GM23338 (cell line): ENCODE measurements at regions not wholly inside any gene's neighbourhood (a gene's known extent, or its start where the extent isn't known, plus 50 kb on each side); places are given as distances from the start of the nearest gene placed in this dataset.

Experiments
- ATAC-seq: fragments of 200-7000 bp; cut with Tn5 transposase; 3 replicates; pipeline ENCODE4 v1.9.1; 2020
- DNase-seq: peaks from one replicate; pipeline ENCODE4 v3.0.0-alpha.2; 2015; ENCODE audit warnings: low spot score
- H2AFZ ChIP-seq: fragments of 200-600 bp; sonication (generic); 2 replicates; pipeline ENCODE4 v1.8.0; 2016; ENCODE audit warnings: antibody characterized with exemption, mild to moderate bottlenecking, moderate library complexity
- H3F3A ChIP-seq: fragments of 200-600 bp; sonication (generic); replicated peaks from 2 replicates; pipeline ENCODE4 v1.8.0; 2017; ENCODE audit warnings: antibody characterized with exemption, mixed run types, low read depth
- H3K27ac ChIP-seq: fragments of 200-600 bp; sonication (generic); 2 replicates; pipeline ENCODE4 v1.6.1; 2016; ENCODE audit warnings: low read depth
- H3K27me3 ChIP-seq: fragments of 200-600 bp; sonication (generic); 2 replicates; pipeline ENCODE4 v1.8.0; 2016; ENCODE audit warnings: mild to moderate bottlenecking, mixed run types, moderate library complexity; ENCODE audit not compliant: insufficient read depth
- H3K36me3 ChIP-seq: fragments of 200-600 bp; sonication (generic); 2 replicates; pipeline ENCODE4 v1.8.0; 2016; ENCODE audit warnings: mild to moderate bottlenecking; ENCODE audit not compliant: insufficient read depth
- H3K4me1 ChIP-seq: fragments of 200-600 bp; sonication (generic); 2 replicates; pipeline ENCODE4 v1.8.0; 2016; ENCODE audit warnings: mild to moderate bottlenecking, moderate library complexity; ENCODE audit not compliant: insufficient read depth
- H3K4me2 ChIP-seq: fragments of 200-600 bp; sonication (generic); 2 replicates; pipeline ENCODE4 v1.7.1; 2017; ENCODE audit warnings: mixed run types
- H3K4me3 ChIP-seq: fragments of 200-600 bp; sonication (generic); 2 replicates; pipeline ENCODE4 v1.6.1; 2016; ENCODE audit warnings: mixed run types
- H3K79me2 ChIP-seq: fragments of 200-600 bp; sonication (generic); replicated peaks from 2 replicates; pipeline ENCODE4 v1.8.0; 2017; ENCODE audit warnings: mild to moderate bottlenecking; ENCODE audit not compliant: insufficient read depth
- H3K9me2 ChIP-seq: fragments of 200-600 bp; sonication (generic); 2 replicates; pipeline ENCODE4 v1.8.0; 2017; ENCODE audit not compliant: insufficient read depth
- H4K20me1 ChIP-seq: fragments of 200-600 bp; sonication (generic); replicated peaks from 2 replicates; pipeline ENCODE4 v1.8.0; 2017; ENCODE audit warnings: mild to moderate bottlenecking; ENCODE audit not compliant: insufficient read depth
- H3K27ac Mint-ChIP-seq: 2 replicates; pipeline ENCODE4 v1.8.0; 2020; ENCODE audit warnings: inconsistent platforms, mild to moderate bottlenecking, moderate library complexity, mixed read lengths
- H3K27me3 Mint-ChIP-seq: 3 replicates; pipeline ENCODE4 v1.8.0; 2022; ENCODE audit warnings: low read depth, mild to moderate bottlenecking, moderate library complexity, mixed read lengths, inconsistent platforms; ENCODE audit not compliant: insufficient read depth, poor library complexity
- H3K36me3 Mint-ChIP-seq: 3 replicates; pipeline ENCODE4 v1.8.0; 2021; ENCODE audit warnings: low read depth, mild to moderate bottlenecking, inconsistent platforms, moderate library complexity, mixed read lengths
- H3K4me1 Mint-ChIP-seq: 3 replicates; pipeline ENCODE4 v1.8.0; 2020; ENCODE audit warnings: mild to moderate bottlenecking, inconsistent platforms, mixed read lengths
- H3K4me3 Mint-ChIP-seq: 3 replicates; pipeline ENCODE4 v1.8.0; 2021; ENCODE audit warnings: moderate library complexity, mild to moderate bottlenecking, inconsistent platforms, mixed read lengths
- H3K9me3 Mint-ChIP-seq: 3 replicates; pipeline ENCODE4 v1.8.0; 2020; ENCODE audit warnings: moderate library complexity, mild to moderate bottlenecking, inconsistent platforms, mixed read lengths
- CREB1 ChIP-seq: fragments of 250-450 bp; sonication (Bioruptor Pico); IDR thresholded peaks from 2 replicates; pipeline ENCODE4 v1.5.0; 2020; ENCODE audit warnings: low read depth, mild to moderate bottlenecking, moderate library complexity
- CTCF ChIP-seq, 2 experiments: fragments of 200-600 bp in 1 of 2; sonication (generic) in 1 of 2; conservative IDR thresholded peaks; 2 replicates each; pipeline versions ENCODE4 v1.5.1 to v1.6.1; 2016 to 2017; ENCODE audit warnings: antibody characterized with exemption in 2 of 2, low read depth in 2 of 2, mild to moderate bottlenecking in 2 of 2, moderate library complexity in 1 of 2
- ETS1 ChIP-seq: IDR thresholded peaks from 2 replicates; pipeline ENCODE4 v1.6.1; 2016; ENCODE audit warnings: antibody characterized with exemption
- EZH2 ChIP-seq: fragments of 200-600 bp; sonication (generic); IDR thresholded peaks from one replicate; pipeline ENCODE4 v1.8.0; 2017; ENCODE audit warnings: antibody characterized with exemption, mild to moderate bottlenecking, low read depth; ENCODE audit not compliant: unreplicated experiment
- EZH2phosphoT487 ChIP-seq: fragments of 200-600 bp; sonication (generic); IDR thresholded peaks from one replicate; pipeline ENCODE4 v1.8.1; 2018; ENCODE audit warnings: antibody characterized with exemption; ENCODE audit not compliant: unreplicated experiment
- JUNB ChIP-seq: IDR thresholded peaks from one replicate; pipeline ENCODE4 v1.6.1; 2016; ENCODE audit warnings: antibody characterized with exemption; ENCODE audit not compliant: unreplicated experiment
- NANOG ChIP-seq: IDR thresholded peaks from 2 replicates; pipeline ENCODE4 v1.6.1; 2016; ENCODE audit warnings: antibody characterized with exemption, borderline replicate concordance
- POLR2AphosphoS5 ChIP-seq: IDR thresholded peaks from 2 replicates; pipeline ENCODE4 v1.6.1; 2016; ENCODE audit warnings: antibody characterized with exemption, low read depth
- REST ChIP-seq: IDR thresholded peaks from one replicate; pipeline ENCODE4 v1.6.1; 2018; ENCODE audit warnings: antibody characterized with exemption; ENCODE audit not compliant: unreplicated experiment
- STAT1 ChIP-seq: IDR thresholded peaks from one replicate; pipeline ENCODE4 v1.6.1; 2016; ENCODE audit warnings: antibody characterized with exemption; ENCODE audit not compliant: unreplicated experiment
- ZNF114 ChIP-seq: fragments of 250-450 bp; sonication (Bioruptor Pico); IDR thresholded peaks from 2 replicates; pipeline ENCODE4 v1.5.0; 2020; ENCODE audit warnings: mild to moderate bottlenecking, moderate library complexity
- ZNF331 ChIP-seq: fragments of 250-450 bp; sonication (Bioruptor Pico); IDR thresholded peaks from 2 replicates; pipeline ENCODE4 v1.5.0; 2020; ENCODE audit warnings: low read depth, mild to moderate bottlenecking, moderate library complexity
- ZNF462 ChIP-seq: fragments of 250-450 bp; sonication (Bioruptor Pico); IDR thresholded peaks from 2 replicates; pipeline ENCODE4 v1.5.0; 2020; ENCODE audit warnings: mild to moderate bottlenecking, moderate library complexity

GRCh38 chr1:163922743-163923201 is 601.0 kb downstream of the NUF2 start:
- H3K4me3 Mint-ChIP-seq: no peak overlapping the region
- Histone ChIP-seq H4K20me1 (no peaks in the 10 kb centered on the region), H3K36me3 (no peaks in the 10 kb centered on the region), H3K79me2 (no peaks in the 10 kb centered on the region), H3K4me2 (no peak overlapping the region), H3K4me1 (peaks cover 3% of the 10 kb centered on the region; the same call in 1 of the 2 replicates), H3K9me2 (no peaks in the 10 kb centered on the region), H3K4me3 (no peak overlapping the region), H2AFZ (no peak overlapping the region), H3F3A (no peaks in the 10 kb centered on the region), H3K27me3 (no peaks in the 10 kb centered on the region), H3K27ac (no peak overlapping the region)
- no peaks in the 10 kb centered on the region for H3K27me3 Mint-ChIP-seq
- TF ChIP-seq ETS1: no peak
- TF ChIP-seq NANOG: no peak
- no peak for TF ChIP-seq STAT1
- no peak for TF ChIP-seq ZNF462 (CRISPR knock-in tag)
- no peak for TF ChIP-seq ZNF114 (CRISPR knock-in tag)
- TF ChIP-seq ZNF331 (CRISPR knock-in tag): no peak
- no peak for TF ChIP-seq CTCF (conservative IDR thresholded peaks at IDR 0.05; ENCODE audit: low read depth in 2 of 2)
- TF ChIP-seq CREB1 (CRISPR knock-in tag): no peak
- TF ChIP-seq JUNB: no peak
- no peak for TF ChIP-seq POLR2AphosphoS5
- TF ChIP-seq EZH2: no peak
- TF ChIP-seq REST: no peak
- TF ChIP-seq EZH2phosphoT487: no peak
- 0 out of 3 replicates have a peak, but pooled peaks cover 5% of the 10 kb centered on the region for H3K36me3 Mint-ChIP-seq
- ATAC-seq: no peak
- DNase-seq: no peak
- H3K9me3 Mint-ChIP-seq: no peaks in the 10 kb centered on the region; the same call in 2 of the 3 replicates
- no peak overlapping the region for H3K27ac Mint-ChIP-seq
- peaks cover 11% of the 10 kb centered on the region for H3K4me1 Mint-ChIP-seq
